Astrocyte of the cerebellum (primary cell): ENCODE measurements at regions not wholly inside any gene's neighbourhood (a gene's known extent, or its start where the extent isn't known, plus 50 kb on each side); places are given as distances from the start of the nearest gene placed in this dataset.

Experiments used
- DNase-seq: peaks from one replicate; pipeline ENCODE4 v3.0.0-alpha.2; 2011; ENCODE audit warnings: low read depth
- H3K4me3 ChIP-seq: 2 replicates; pipeline ENCODE4 v1.5.1; 2011; ENCODE audit warnings: mild to moderate bottlenecking, low read depth, low read length, moderate library complexity
- in situ Hi-C: cut with HindIII; loops from 2 replicates; pipeline ENCODE4 v1.10.0; 2017; ENCODE audit warnings: low sequenced_read_pairs
- TF ChIP-seq, protein P1 (sequence below): IDR thresholded peaks from 2 replicates; pipeline ENCODE4 v1.5.1; 2012; ENCODE audit warnings: low read length, low read depth, moderate library complexity, mild to moderate bottlenecking; ENCODE audit errors: missing control alignments

DNA sequence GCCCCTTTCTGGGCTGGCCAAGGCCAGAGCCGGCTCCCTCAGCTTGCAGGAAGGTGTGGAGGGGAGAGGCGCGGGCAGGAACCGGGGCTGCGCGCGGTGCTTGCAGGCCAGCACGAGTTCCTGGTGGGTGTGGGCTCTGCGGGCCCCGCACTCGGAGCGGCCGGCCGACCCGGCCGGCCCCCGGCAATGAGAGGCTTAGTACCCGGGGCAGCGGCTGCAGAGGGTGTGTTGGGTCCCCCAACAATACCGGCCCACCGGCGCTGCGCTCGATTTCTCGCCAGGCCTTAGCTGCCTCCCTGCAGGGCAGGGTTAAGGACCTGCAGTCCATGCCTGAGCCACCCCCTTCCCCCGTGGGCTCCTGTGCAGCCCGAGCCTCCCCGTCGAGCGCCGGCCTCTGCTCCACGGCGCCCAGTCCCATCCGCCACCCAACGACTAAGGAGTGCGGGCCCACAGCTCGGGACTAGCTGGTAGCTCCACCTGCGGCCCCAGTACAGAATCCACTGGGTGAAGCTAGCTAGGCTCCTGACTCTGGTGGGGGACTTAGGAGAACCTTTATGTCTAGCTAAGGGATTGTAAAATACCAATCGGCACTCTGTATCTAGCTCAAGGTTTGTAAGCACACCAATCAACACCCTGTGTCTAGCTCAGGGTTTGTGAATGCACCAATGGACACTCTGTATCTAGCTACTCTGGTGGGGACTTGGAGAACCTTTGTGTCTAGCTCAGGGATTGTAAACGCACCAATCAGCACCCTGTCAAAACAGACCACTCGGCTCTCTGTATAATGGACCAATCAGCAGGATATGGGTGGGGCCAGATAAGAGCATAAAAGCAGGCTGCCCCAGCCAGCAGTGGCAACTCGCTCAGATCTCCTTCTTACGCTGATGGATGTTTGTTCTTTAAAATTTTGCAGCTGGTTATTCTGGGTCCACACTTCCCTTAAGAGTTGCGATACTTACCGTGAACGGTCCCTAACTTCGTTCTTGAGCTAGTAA is 167.4 kb upstream of the RREB1 start:
- H3K4me3 ChIP-seq, result no peak overlapping the region
- TF ChIP-seq, protein P1, sequence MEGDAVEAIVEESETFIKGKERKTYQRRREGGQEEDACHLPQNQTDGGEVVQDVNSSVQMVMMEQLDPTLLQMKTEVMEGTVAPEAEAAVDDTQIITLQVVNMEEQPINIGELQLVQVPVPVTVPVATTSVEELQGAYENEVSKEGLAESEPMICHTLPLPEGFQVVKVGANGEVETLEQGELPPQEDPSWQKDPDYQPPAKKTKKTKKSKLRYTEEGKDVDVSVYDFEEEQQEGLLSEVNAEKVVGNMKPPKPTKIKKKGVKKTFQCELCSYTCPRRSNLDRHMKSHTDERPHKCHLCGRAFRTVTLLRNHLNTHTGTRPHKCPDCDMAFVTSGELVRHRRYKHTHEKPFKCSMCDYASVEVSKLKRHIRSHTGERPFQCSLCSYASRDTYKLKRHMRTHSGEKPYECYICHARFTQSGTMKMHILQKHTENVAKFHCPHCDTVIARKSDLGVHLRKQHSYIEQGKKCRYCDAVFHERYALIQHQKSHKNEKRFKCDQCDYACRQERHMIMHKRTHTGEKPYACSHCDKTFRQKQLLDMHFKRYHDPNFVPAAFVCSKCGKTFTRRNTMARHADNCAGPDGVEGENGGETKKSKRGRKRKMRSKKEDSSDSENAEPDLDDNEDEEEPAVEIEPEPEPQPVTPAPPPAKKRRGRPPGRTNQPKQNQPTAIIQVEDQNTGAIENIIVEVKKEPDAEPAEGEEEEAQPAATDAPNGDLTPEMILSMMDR, result no peak
- DNase-seq, result no peak
- in situ Hi-C loops, result no loop called here

DNA sequence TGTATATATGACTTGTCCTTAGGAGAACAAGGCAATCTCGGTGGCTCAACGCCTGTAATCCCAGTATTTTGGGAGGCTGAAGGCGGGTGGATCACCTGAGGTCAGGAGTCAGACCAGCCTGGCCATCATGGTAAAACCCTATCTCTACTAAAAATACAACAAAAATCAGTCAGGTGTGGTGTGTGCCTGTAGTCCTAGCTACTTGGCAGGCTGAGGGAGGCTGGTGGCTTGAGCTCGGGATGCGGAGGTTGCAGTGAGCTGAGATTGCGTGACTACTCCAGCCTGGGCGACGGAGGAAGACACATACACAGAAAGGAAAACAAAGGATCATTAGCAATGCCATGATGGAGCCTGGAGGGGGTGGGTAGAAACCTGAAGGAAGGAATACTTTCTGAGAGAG is 166.6 kb upstream of the RREB1 start:
- no peak overlapping the region for H3K4me3 ChIP-seq
- TF ChIP-seq, protein P1, result no peak
- in situ Hi-C loops, result no loop called here
- no peak for DNase-seq

DNA sequence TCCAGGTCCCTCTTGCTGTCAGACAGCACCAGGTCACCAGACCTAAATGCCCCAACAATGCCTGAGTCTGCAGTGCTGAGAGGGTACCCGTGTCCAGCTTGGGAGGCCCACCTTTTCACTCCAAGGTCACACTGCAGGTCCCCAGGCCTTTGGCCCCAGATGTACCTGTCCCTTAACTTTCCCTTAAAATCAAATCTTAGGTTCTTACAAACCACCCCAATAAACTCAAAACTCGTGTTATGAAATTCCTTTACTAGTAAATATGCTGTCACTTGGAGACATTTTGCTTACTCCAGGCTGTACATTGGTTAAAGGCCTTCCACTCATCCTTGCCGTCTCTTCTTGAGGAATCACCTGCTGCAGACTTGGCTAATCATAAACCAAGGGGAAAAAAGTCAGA is 165.7 kb upstream of the RREB1 start:
- in situ Hi-C loops, result no loop called here
- no peak overlapping the region for H3K4me3 ChIP-seq
- TF ChIP-seq, protein P1, result no peak
- no peak for DNase-seq

DNA sequence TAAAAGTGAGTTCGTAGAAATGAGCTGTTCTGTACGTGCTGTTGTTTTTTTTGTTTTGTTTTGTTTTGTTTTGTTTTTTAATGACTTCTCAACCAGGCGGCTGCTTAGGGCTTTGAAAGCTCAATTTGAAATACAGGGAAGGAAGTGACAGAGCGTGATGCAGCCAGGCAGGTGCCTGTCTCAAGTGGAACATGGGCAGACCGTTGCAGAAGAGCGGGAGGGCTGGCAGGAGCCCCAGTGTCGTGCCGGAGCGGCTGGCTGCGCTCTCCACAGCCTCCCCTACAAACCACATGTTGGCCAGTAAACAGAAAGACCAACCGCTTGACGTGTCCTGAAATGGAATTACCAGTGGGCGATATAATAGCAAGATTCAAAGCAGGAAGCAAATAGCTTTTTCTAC is 164.9 kb upstream of the RREB1 start:
- H3K4me3 ChIP-seq, result no peak overlapping the region
- TF ChIP-seq, protein P1, result no peak
- in situ Hi-C loops, result no loop called here
- DNase-seq, result peak; percentile 31

DNA sequence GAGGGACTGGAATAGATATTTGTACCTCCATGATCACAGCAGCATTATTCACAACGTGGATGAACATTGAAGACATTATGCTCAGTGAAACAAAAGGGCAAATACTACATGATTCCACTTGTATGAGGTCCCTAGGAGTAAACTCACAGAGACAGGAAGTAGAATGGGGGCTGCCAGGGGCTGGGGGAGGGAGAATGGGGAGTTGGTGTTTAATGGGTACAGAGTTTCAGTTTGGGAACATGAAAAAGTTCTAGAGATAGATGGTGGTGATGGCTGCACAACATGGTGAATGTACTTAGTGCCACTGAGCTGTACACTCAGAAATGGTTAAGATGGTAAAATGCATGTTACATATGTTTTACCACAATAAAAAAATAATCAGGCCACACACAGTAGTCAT is 164.3 kb upstream of the RREB1 start:
- in situ Hi-C loops, result no loop called here
- no peak for DNase-seq
- H3K4me3 ChIP-seq, result no peak overlapping the region
- TF ChIP-seq, protein P1, result no peak

DNA sequence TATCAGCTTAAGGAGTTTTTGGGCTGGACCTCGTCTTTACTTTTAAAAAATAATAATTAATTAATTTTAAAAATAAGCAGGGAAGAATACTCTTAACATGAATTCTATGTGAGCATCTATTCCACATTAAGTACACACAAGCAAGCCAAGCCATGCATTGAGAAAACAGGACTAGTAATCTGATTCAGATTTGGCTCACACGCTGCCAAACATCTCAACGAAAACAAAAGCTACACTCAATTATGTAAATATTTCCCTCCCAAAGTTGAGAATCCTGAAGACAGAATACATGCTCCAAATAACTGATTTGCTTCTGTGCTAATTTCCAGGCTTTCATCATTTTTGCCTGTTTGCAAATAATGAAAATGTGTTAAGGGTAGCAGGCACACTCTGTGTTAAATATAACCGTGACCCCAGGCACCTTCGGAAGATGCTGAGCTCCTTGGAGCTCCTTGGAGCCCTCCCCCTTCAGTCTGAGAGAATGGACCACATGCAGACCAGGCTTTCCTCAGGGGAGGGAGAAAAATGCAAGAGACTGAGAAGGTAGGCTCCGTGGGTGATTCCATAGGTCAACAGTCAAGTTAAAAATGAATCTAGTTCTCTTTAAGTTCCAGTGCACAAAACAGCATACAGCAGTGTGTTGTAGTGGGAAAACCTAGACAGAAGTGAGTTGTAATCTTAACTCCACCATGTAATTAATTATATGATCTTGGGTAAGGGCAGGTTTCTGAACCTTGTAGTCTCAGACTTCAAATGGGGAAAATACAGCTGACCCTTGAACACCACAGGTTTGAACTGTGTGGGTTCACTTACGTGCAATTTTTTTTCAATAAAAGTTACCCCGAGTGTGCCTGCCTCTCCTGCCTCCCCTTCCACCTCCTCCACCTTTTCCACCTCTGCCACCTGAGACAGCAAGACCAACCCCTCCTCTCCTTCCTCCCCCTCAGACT is 161.3 kb upstream of the RREB1 start:
- TF ChIP-seq, protein P1, result no peak
- DNase-seq, result no peak
- in situ Hi-C loops, result no loop called here
- no peak overlapping the region for H3K4me3 ChIP-seq
